ENCODE measurements at regions not wholly inside any gene's neighbourhood (a gene's known extent, or its start where the extent isn't known, plus 50 kb on each side); places are given as distances from the start of the nearest gene placed in this dataset.

- no peak for TF ChIP-seq POLR2AphosphoS5 (IDR thresholded peaks at IDR 0.05; ENCODE audit: low read depth, low read length)
- TF ChIP-seq TAF1 (IDR thresholded peaks at IDR 0.05; ENCODE audit: borderline replicate concordance, low read depth, low read length): no peak
- no peak for TF ChIP-seq POLR2A (IDR thresholded peaks at IDR 0.05; ENCODE audit: low read depth, low read length)
- DNase-seq (ENCODE audit: insufficient read length) (no peak), FAIRE-seq (no peak)
Observed at GRCh38 chr4:114476310-114476709, 122.3 kb upstream of the UGT8 start.

- DNase-seq (ENCODE audit: insufficient read length) (no peak), FAIRE-seq (no peak)
Observed at GRCh38 chr4:114479595-114479994, 119.0 kb upstream of the UGT8 start.

DNA sequence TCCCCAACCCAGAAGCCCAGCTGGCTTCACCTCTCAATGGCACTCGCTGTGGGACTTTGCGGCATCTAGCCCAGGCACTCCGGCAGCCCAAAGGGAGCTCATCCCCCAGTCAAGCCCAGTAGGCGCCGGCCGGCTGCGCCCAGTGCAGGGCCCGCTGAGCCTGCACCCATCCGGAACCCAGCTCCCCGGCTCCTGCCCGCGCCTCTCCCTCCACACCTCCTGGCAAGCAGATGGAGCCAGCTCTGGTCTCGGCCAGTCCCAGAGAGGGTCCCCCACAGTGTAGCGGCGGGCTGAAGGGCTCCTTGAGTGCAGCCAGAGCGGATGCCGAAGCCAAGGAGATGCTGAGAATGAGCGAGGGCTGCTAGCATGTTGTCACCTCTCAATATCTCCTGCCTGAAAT is 116.8 kb upstream of the UGT8 start:
- DNase-seq (ENCODE audit: insufficient read length): no peak
- no peak for FAIRE-seq
- no peak for TF ChIP-seq POLR2AphosphoS5 (IDR thresholded peaks at IDR 0.05; ENCODE audit: low read depth, low read length)
- TF ChIP-seq POLR2A (IDR thresholded peaks at IDR 0.05; ENCODE audit: low read depth, low read length): no peak
- no peak for TF ChIP-seq TAF1 (IDR thresholded peaks at IDR 0.05; ENCODE audit: borderline replicate concordance, low read depth, low read length)

More at GRCh38 chr4:114479595-114479994, 119.0 kb upstream of the UGT8 start:
- TF ChIP-seq POLR2AphosphoS5 (IDR thresholded peaks at IDR 0.05; ENCODE audit: low read depth, low read length): no peak
- TF ChIP-seq TAF1 (IDR thresholded peaks at IDR 0.05; ENCODE audit: borderline replicate concordance, low read depth, low read length): no peak
- TF ChIP-seq POLR2A (IDR thresholded peaks at IDR 0.05; ENCODE audit: low read depth, low read length): no peak

- no peak for DNase-seq (ENCODE audit: insufficient read length)
- TF ChIP-seq POLR2A (IDR thresholded peaks at IDR 0.05; ENCODE audit: low read depth, low read length): no peak
- no peak for TF ChIP-seq TAF1 (IDR thresholded peaks at IDR 0.05; ENCODE audit: borderline replicate concordance, low read depth, low read length)
- no peak for TF ChIP-seq POLR2AphosphoS5 (IDR thresholded peaks at IDR 0.05; ENCODE audit: low read depth, low read length)
- no peak for FAIRE-seq
Observed at GRCh38 chr4:114487101-114487500, 111.5 kb upstream of the UGT8 start.

GRCh38 chr4:114488301-114488982 is 110.2 kb upstream of the UGT8 start:
- no peak for TF ChIP-seq POLR2AphosphoS5 (IDR thresholded peaks at IDR 0.05; ENCODE audit: low read depth, low read length)
- no peak for TF ChIP-seq POLR2A (IDR thresholded peaks at IDR 0.05; ENCODE audit: low read depth, low read length)
- no peak for TF ChIP-seq TAF1 (IDR thresholded peaks at IDR 0.05; ENCODE audit: borderline replicate concordance, low read depth, low read length)
- FAIRE-seq: no peak

GRCh38 chr4:114494246-114494803 is 104.3 kb upstream of the UGT8 start:
- FAIRE-seq: no peak
- TF ChIP-seq TAF1 (IDR thresholded peaks at IDR 0.05; ENCODE audit: borderline replicate concordance, low read depth, low read length) (no peak), POLR2A (IDR thresholded peaks at IDR 0.05; ENCODE audit: low read depth, low read length) (no peak), POLR2AphosphoS5 (IDR thresholded peaks at IDR 0.05; ENCODE audit: low read depth, low read length) (no peak)
- no peak for DNase-seq (ENCODE audit: insufficient read length)

More at GRCh38 chr4:114488301-114488982, 110.2 kb upstream of the UGT8 start:
- no peak for DNase-seq (ENCODE audit: insufficient read length)

DNA sequence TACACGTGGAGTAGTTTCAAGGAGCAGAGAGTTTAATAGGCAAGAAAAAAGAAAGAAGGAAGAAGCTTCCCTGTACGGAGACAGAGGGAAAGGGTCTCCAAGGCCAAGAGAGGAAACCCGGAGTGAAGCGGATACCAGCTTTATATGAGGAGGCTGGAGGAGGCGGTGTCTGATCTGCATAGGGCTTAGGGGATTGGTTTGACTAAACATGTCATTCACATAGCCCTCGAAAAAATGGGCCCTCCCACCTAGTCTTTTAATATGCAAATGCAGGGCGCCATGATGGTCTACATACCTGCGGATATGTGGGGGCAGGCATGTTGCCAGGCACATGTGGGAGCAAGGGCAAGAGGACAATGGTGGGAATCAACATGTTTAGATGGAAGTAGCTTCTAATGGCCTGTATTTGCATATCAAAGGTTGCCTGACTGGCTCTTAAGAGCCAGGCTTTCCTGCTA is 103.1 kb upstream of the UGT8 start:
- no peak for DNase-seq (ENCODE audit: insufficient read length)
- FAIRE-seq: no peak
- TF ChIP-seq POLR2AphosphoS5 (IDR thresholded peaks at IDR 0.05; ENCODE audit: low read depth, low read length) (no peak), TAF1 (IDR thresholded peaks at IDR 0.05; ENCODE audit: borderline replicate concordance, low read depth, low read length) (no peak), POLR2A (IDR thresholded peaks at IDR 0.05; ENCODE audit: low read depth, low read length) (no peak)

- FAIRE-seq (no peak), DNase-seq (ENCODE audit: insufficient read length) (no peak)
- TF ChIP-seq POLR2AphosphoS5 (IDR thresholded peaks at IDR 0.05; ENCODE audit: low read depth, low read length): no peak
- no peak for TF ChIP-seq TAF1 (IDR thresholded peaks at IDR 0.05; ENCODE audit: borderline replicate concordance, low read depth, low read length)
- no peak for TF ChIP-seq POLR2A (IDR thresholded peaks at IDR 0.05; ENCODE audit: low read depth, low read length)
Observed at GRCh38 chr4:114497116-114497515, 101.5 kb upstream of the UGT8 start.

- FAIRE-seq (no peak), DNase-seq (ENCODE audit: insufficient read length) (no peak)
- TF ChIP-seq POLR2A (IDR thresholded peaks at IDR 0.05; ENCODE audit: low read depth, low read length): no peak
- TF ChIP-seq POLR2AphosphoS5 (IDR thresholded peaks at IDR 0.05; ENCODE audit: low read depth, low read length): no peak
- TF ChIP-seq TAF1 (IDR thresholded peaks at IDR 0.05; ENCODE audit: borderline replicate concordance, low read depth, low read length): no peak
Observed at GRCh38 chr4:114509340-114509739, 89.3 kb upstream of the UGT8 start.

- no peak for FAIRE-seq
Observed at GRCh38 chr4:114512595-114513295, 85.9 kb upstream of the UGT8 start.

GRCh38 chr4:114519368-114519767 is 79.2 kb upstream of the UGT8 start:
- FAIRE-seq: no peak
- TF ChIP-seq POLR2A (IDR thresholded peaks at IDR 0.05; ENCODE audit: low read depth, low read length) (no peak), POLR2AphosphoS5 (IDR thresholded peaks at IDR 0.05; ENCODE audit: low read depth, low read length) (no peak), TAF1 (IDR thresholded peaks at IDR 0.05; ENCODE audit: borderline replicate concordance, low read depth, low read length) (no peak)
- DNase-seq (ENCODE audit: insufficient read length): no peak

More at GRCh38 chr4:114512595-114513295, 85.9 kb upstream of the UGT8 start:
- no peak for DNase-seq (ENCODE audit: insufficient read length)
- no peak for TF ChIP-seq POLR2A (IDR thresholded peaks at IDR 0.05; ENCODE audit: low read depth, low read length)
- no peak for TF ChIP-seq TAF1 (IDR thresholded peaks at IDR 0.05; ENCODE audit: borderline replicate concordance, low read depth, low read length)
- TF ChIP-seq POLR2AphosphoS5 (IDR thresholded peaks at IDR 0.05; ENCODE audit: low read depth, low read length): no peak
